Retinal pigment epithelial cell (primary cell): ENCODE measurements at regions not wholly inside any gene's neighbourhood (a gene's known extent, or its start where the extent isn't known, plus 50 kb on each side); places are given as distances from the start of the nearest gene placed in this dataset.

ENCODE experiments used
- DNase-seq: peaks from one replicate; pipeline ENCODE4 v3.0.0-alpha.2; 2010; ENCODE audit warnings: low read depth
- H3K4me3 ChIP-seq: 2 replicates; pipeline ENCODE4 v1.5.1; 2011; ENCODE audit warnings: mild to moderate bottlenecking, low read length, control low read depth, moderate library complexity
- CTCF ChIP-seq: conservative IDR thresholded peaks from 2 replicates; pipeline ENCODE4 v1.5.1; 2011; ENCODE audit warnings: low read depth, low read length, control low read depth, inconsistent platforms

DNA sequence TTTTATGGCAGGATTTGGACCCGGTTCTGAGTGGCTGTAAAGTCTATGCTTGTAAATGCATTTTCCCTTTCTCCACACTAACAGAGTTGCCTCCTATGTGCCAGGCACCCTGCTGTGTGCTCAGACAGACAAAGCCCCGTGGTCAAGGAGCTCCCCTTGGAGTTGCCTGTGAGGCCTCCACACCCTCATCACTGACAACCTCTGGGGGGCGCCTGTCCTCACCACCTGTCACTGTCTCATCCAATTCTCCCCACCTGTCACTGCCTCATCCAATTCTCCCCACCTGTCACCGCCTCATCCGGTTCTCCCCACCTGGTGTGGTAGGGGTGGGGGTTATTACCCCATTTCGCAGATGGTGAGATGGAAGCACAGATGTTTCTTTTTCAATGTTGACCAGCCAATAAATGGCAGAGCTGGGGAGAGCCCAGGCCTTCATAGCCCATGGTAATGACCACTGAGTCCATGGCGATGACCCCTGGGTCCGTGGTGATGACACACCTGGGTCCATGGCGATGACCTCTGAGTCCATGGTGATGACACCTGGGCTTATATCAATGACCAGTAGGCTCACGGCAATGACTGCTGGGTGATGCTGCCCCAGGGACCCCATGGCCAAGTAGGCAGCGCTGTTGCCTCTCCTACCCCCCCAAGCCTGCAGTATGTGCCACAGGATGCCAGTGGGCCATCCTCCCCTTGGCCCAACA, 150.1 kb downstream of the IRF8 start:
- no peak for TF ChIP-seq CTCF
- no peak for DNase-seq
- no peak overlapping the region for H3K4me3 ChIP-seq

DNA sequence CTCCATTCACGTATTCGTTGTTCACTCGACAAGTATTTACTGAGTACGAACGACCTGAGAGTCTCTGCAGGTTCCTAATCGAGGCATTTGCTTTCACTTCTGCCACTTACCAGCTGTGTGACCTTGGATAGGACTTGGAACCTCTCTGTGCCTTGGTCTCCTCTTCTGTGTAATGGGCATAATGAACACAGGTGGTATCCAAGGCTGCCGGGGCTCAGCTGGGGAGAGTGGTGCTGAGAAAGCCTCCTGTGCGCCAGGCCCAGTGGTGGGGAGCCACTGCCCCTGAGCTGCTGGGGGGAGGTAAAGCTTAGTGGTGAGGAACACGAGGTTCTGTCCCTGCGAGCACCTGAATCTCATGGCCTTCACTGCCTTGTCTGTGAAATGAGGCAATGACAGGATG, 150.7 kb downstream of the IRF8 start:
- no peak for DNase-seq
- TF ChIP-seq CTCF: no peak
- H3K4me3 ChIP-seq: no peak overlapping the region

- TF ChIP-seq CTCF: no peak
- DNase-seq: no peak
- no peak overlapping the region for H3K4me3 ChIP-seq
These were observed 151.1 kb downstream of the IRF8 start for GRCh38 chr16:86050111-86050510.

DNA sequence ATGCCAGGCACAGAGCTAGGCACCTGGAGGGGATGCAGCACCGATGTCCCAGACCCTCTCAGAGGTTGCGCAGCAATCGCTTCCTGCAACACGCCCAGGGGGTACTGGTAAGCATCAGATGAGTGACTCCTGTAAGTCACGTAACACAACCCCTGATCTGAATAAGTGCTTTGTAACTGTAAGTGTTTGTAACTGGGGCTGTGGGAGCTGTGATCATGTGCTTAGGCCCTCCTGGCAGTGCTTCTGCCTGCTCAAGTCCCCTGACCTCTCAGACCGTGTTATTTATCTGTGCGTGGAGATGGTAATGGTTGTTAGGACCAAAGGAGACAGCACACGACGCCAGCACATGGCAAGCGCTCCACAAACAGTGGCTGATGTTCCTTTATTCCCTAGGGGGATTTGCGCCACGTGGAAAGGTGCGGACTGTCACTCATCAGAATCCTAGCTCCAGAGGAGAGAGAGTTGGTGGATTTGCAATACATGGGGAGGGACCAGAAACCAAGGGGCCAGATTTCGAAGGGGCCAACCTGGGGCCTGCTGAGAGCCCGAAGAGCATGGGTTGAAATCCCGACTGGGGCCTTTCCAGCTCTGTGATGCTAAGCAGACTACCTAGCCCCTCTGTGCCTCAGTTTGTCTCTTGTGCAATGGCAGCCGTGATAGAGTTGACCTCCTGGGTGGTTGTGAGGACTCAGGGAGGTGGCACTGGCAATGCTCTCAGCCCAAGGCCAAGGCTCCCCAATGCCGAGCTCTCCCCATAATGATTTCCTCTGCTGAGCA, 151.8 kb downstream of the IRF8 start:
- DNase-seq: no peak
- no peak for TF ChIP-seq CTCF
- H3K4me3 ChIP-seq: no peak overlapping the region

- no peak overlapping the region for H3K4me3 ChIP-seq
- no peak for TF ChIP-seq CTCF
- no peak for DNase-seq
These were observed 152.6 kb downstream of the IRF8 start for GRCh38 chr16:86051368-86052114.

- H3K4me3 ChIP-seq: no peak overlapping the region
- no peak for DNase-seq
- no peak for TF ChIP-seq CTCF
These were observed 153.2 kb downstream of the IRF8 start for GRCh38 chr16:86052115-86052670.
